Activated CD4-positive, alpha-beta T cell treated with anti-CD3 and anti-CD28 coated beads, Interleukin-2, Interleukin-6, amounts not matched to agents 100 ng/mL and 50 ng/mL, durations not matched to agents 16 hours and 8 hours (primary cell): ENCODE measurements at regions not wholly inside any gene's neighbourhood (a gene's known extent, or its start where the extent isn't known, plus 50 kb on each side); places are given as distances from the start of the nearest gene placed in this dataset.
"Not testable (repeated sequence)": the region's sequence is repeated elsewhere in the genome, so short reads cannot be mapped to it uniquely, and the experiment has no call there.

ENCODE experiments used
- DNase-seq: peaks from one replicate; pipeline ENCODE4 v3.0.0-alpha.2; 2020

GRCh38 chr16:63896383-63897109 lies 1225.3 kb downstream of the CDH11 start:
- no peak for DNase-seq

GRCh38 chr16:63890723-63891122 lies 1231.1 kb downstream of the CDH11 start:
- DNase-seq: no peak

- DNase-seq: no peak
These were observed 1231.8 kb downstream of the CDH11 start for GRCh38 chr16:63890081-63890480.

GRCh38 chr16:63883091-63883490 lies 1238.8 kb downstream of the CDH11 start:
- DNase-seq: no peak

- no peak for DNase-seq
These were observed 1239.3 kb downstream of the CDH11 start for GRCh38 chr16:63882576-63882975.

GRCh38 chr16:63880948-63881347 lies 1240.9 kb downstream of the CDH11 start:
- no peak for DNase-seq

GRCh38 chr16:63877401-63877800 lies 1244.5 kb downstream of the CDH11 start:
- no peak for DNase-seq

- no peak for DNase-seq
These were observed 1245.8 kb downstream of the CDH11 start for GRCh38 chr16:63876103-63876502.

- not testable (repeated sequence) for DNase-seq
These were observed 1261.2 kb downstream of the CDH11 start for GRCh38 chr16:63860700-63861099.

- no peak for DNase-seq
These were observed 1265.3 kb downstream of the CDH11 start for GRCh38 chr16:63856537-63856936.

- DNase-seq: no peak
These were observed 1270.9 kb downstream of the CDH11 start for GRCh38 chr16:63850979-63851378.

GRCh38 chr16:63841271-63841670 lies 1280.6 kb downstream of the CDH11 start:
- DNase-seq: no peak

GRCh38 chr16:63830061-63830460 lies 1291.8 kb downstream of the CDH11 start:
- DNase-seq: no peak

- no peak for DNase-seq
These were observed 1299.0 kb downstream of the CDH11 start for GRCh38 chr16:63822818-63823217.

- no peak for DNase-seq
These were observed 1305.6 kb downstream of the CDH11 start for GRCh38 chr16:63816276-63816675.

- DNase-seq: no peak
These were observed 1308.0 kb downstream of the CDH11 start for GRCh38 chr16:63813862-63814261.

GRCh38 chr16:63808730-63809129 lies 1313.1 kb downstream of the CDH11 start:
- no peak for DNase-seq

GRCh38 chr16:63806794-63807506 lies 1314.9 kb downstream of the CDH11 start:
- DNase-seq: no peak

- no peak for DNase-seq
These were observed 1317.7 kb downstream of the CDH11 start for GRCh38 chr16:63804126-63804525.

GRCh38 chr16:63789603-63790002 lies 1332.3 kb downstream of the CDH11 start:
- peak; percentile 0 for DNase-seq

- DNase-seq: no peak
These were observed 1334.8 kb downstream of the CDH11 start for GRCh38 chr16:63787014-63787413.

GRCh38 chr16:63785170-63785569 lies 1336.7 kb downstream of the CDH11 start:
- no peak for DNase-seq

- no peak for DNase-seq
These were observed 1345.4 kb downstream of the CDH11 start for GRCh38 chr16:63776437-63776836.

GRCh38 chr16:63776034-63776433 lies 1345.8 kb downstream of the CDH11 start:
- DNase-seq: no peak

- DNase-seq: no peak
These were observed 1347.6 kb downstream of the CDH11 start for GRCh38 chr16:63774302-63774701.
